Chondrocyte (in vitro differentiated cells): ENCODE measurements at regions not wholly inside any gene's neighbourhood (a gene's known extent, or its start where the extent isn't known, plus 50 kb on each side); places are given as distances from the start of the nearest gene placed in this dataset.

Source experiments
- DNase-seq: peaks from one replicate; pipeline ENCODE4 v3.0.0; 2021; ENCODE audit warnings: mixed read lengths, low spot score
- H3K27ac Mint-ChIP-seq: one replicate; pipeline ENCODE4 v1.8.0; 2021; ENCODE audit warnings: mild to moderate bottlenecking, moderate library complexity, mixed read lengths; ENCODE audit not compliant: unreplicated experiment
- H3K27me3 Mint-ChIP-seq: 2 replicates; pipeline ENCODE4 v1.8.0; 2021; ENCODE audit warnings: low read depth, mixed read lengths
- H3K36me3 Mint-ChIP-seq: 2 replicates; pipeline ENCODE4 v1.8.0; 2021; ENCODE audit warnings: low read depth, mixed read lengths
- H3K4me1 Mint-ChIP-seq: 2 replicates; pipeline ENCODE4 v1.8.0; 2021; ENCODE audit warnings: low read depth, mild to moderate bottlenecking, mixed read lengths
- H3K4me3 Mint-ChIP-seq: one replicate; pipeline ENCODE4 v1.8.0; 2021; ENCODE audit warnings: mild to moderate bottlenecking, moderate library complexity, mixed read lengths; ENCODE audit not compliant: unreplicated experiment
- H3K9me3 Mint-ChIP-seq: 2 replicates; pipeline ENCODE4 v1.8.0; 2021; ENCODE audit warnings: low read depth, mixed read lengths
- TF ChIP-seq, protein P1 (sequence below): fragments of 200-600 bp; sonication (generic); IDR thresholded peaks from 2 replicates; pipeline ENCODE4 v1.5.0; 2021; ENCODE audit warnings: antibody characterized with exemption, mild to moderate bottlenecking, moderate library complexity

DNA sequence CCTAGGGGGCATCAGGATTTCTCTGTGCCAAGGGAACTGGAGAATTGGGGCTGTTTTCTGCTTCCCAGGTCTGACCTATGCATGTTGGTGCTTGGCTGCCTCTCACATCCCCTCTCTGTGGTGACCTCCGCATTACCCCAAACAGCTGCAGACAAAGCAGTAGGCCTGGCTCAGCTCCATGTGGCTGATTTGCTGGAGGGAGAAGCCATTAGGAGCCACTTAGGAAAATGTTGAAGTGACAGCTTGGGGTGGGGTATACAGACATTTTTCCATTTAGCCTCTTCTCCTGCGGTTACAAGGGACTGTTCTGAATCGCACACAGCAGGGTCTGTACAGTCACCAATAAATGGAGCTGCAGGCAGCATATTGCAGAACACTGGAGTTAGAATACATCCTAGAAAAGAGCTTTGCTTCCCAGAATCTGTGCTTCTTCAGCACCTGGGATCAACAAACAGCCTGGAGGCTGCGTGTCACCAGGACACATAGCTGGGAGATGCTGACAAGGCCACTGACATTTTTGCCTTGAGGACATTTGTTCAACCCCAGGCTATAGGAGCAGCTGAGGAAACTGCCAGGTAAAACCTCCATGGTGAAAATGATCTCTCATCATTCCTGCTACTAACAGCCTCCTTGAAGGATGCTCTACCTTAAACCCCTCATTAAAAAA is 335.3 kb downstream of the DIRAS2 start:
- Mint-ChIP-seq H3K27ac (no peak overlapping the region), H3K27me3 (no peaks in the 10 kb centered on the region), H3K4me1 (peaks cover 6% of the 10 kb centered on the region), H3K4me3 (no peak overlapping the region), H3K9me3 (no peaks in the 10 kb centered on the region), H3K36me3 (no peaks in the 10 kb centered on the region)
- TF ChIP-seq, protein P1, sequence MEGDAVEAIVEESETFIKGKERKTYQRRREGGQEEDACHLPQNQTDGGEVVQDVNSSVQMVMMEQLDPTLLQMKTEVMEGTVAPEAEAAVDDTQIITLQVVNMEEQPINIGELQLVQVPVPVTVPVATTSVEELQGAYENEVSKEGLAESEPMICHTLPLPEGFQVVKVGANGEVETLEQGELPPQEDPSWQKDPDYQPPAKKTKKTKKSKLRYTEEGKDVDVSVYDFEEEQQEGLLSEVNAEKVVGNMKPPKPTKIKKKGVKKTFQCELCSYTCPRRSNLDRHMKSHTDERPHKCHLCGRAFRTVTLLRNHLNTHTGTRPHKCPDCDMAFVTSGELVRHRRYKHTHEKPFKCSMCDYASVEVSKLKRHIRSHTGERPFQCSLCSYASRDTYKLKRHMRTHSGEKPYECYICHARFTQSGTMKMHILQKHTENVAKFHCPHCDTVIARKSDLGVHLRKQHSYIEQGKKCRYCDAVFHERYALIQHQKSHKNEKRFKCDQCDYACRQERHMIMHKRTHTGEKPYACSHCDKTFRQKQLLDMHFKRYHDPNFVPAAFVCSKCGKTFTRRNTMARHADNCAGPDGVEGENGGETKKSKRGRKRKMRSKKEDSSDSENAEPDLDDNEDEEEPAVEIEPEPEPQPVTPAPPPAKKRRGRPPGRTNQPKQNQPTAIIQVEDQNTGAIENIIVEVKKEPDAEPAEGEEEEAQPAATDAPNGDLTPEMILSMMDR, result no peak
- DNase-seq, result no peak

- Mint-ChIP-seq H3K9me3 (no peaks in the 10 kb centered on the region), H3K4me1 (peaks cover 6% of the 10 kb centered on the region), H3K36me3 (no peaks in the 10 kb centered on the region), H3K27me3 (no peaks in the 10 kb centered on the region), H3K4me3 (no peak overlapping the region), H3K27ac (no peak overlapping the region)
- TF ChIP-seq, protein P1, result no peak
- no peak for DNase-seq
Measured at GRCh38 chr9:90307891-90308290, 334.7 kb downstream of the DIRAS2 start.

- DNase-seq, result no peak
Measured at GRCh38 chr9:90308691-90309090, 333.9 kb downstream of the DIRAS2 start.

DNA sequence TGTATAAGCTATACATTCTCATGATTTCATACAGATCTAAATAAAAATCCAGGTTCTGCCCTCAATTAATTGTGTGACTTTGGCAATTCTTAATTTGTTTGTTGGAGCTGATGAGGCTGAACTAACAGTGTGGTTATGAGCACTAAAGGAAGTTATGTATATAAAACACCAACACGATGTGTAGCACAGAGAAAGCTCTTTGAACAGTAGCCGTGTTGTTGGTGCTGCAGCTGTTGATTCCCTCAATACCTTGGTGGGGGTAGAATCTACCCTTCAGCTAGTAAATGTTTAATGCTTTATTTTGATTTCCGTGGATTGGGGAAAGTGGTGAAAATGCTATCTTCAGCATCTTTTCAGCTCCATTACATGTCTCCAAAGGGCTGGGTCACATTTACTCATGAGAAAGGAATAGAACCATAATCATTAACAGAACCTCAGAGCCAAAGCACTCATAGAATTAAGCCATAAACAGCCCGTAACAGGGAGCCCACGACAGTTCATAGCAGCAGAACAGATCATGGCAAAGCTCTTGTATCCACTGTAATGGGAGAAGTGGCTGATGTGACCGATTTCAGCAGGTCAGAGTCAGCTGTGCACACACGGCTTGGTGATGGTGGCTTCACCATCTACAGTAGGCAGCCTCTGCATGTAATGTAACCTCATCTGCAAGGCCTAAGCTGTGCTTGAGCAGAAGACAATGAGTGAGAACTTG is 332.7 kb downstream of the DIRAS2 start:
- Mint-ChIP-seq H3K27me3 (no peaks in the 10 kb centered on the region), H3K4me3 (no peak overlapping the region), H3K4me1 (peaks cover 6% of the 10 kb centered on the region), H3K9me3 (no peaks in the 10 kb centered on the region), H3K36me3 (no peaks in the 10 kb centered on the region), H3K27ac (peak overlapping the region; percentile 25)
- TF ChIP-seq, protein P1, result no peak
- DNase-seq, result no peak

More at GRCh38 chr9:90308691-90309090, 333.9 kb downstream of the DIRAS2 start:
- H3K27ac Mint-ChIP-seq, result no peak overlapping the region
- H3K9me3 Mint-ChIP-seq, result no peaks in the 10 kb centered on the region
- H3K27me3 Mint-ChIP-seq, result no peaks in the 10 kb centered on the region
- H3K4me1 Mint-ChIP-seq, result peaks cover 6% of the 10 kb centered on the region
- TF ChIP-seq, protein P1, result no peak
- H3K36me3 Mint-ChIP-seq, result no peaks in the 10 kb centered on the region
- no peak overlapping the region for H3K4me3 Mint-ChIP-seq

DNA sequence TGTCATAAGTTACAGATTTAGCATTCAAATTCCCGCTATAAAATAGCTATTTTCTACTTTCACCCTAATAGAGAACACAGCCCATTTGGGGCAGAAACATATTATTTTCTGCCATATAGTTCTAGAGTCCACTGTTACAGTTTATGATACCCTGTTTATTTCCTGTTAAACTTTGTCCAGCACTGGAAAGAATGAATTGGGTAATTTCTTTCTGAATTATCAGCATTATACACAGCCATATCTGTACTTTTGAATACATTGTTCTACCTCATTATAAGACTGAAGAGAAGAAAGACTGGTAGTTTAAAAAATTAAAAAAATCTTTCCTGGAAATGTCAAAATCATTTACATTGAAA is 332.1 kb downstream of the DIRAS2 start:
- Mint-ChIP-seq H3K9me3 (no peaks in the 10 kb centered on the region), H3K27ac (peak overlapping the region; percentile 25), H3K4me1 (peaks cover 6% of the 10 kb centered on the region), H3K4me3 (no peak overlapping the region), H3K36me3 (no peaks in the 10 kb centered on the region), H3K27me3 (no peaks in the 10 kb centered on the region)
- no peak for DNase-seq
- TF ChIP-seq, protein P1, result no peak
